GM21717 (cell line): ENCODE measurements at regions not wholly inside any gene's neighbourhood (a gene's known extent, or its start where the extent isn't known, plus 50 kb on each side); places are given as distances from the start of the nearest gene placed in this dataset.
"Not testable (repeated sequence)": the region's sequence is repeated elsewhere in the genome, so short reads cannot be mapped to it uniquely, and the experiment has no call there.

ENCODE experiments used
- ATAC-seq: cut with Tn5 transposase; IDR thresholded peaks from one replicate; pipeline ENCODE4 v1.9.1; 2021; ENCODE audit warnings: mild to moderate bottlenecking, moderate library complexity; ENCODE audit not compliant: unreplicated experiment

- no peak for ATAC-seq
Measured at GRCh38 chr2:176423819-176424218, 154.6 kb downstream of the MTX2 start.

GRCh38 chr2:176424746-176425145 is 155.5 kb downstream of the MTX2 start:
- no peak for ATAC-seq

GRCh38 chr2:176427549-176427948 is 158.3 kb downstream of the MTX2 start:
- no peak for ATAC-seq

- ATAC-seq = not testable (repeated sequence)
Measured at GRCh38 chr2:176428944-176429469, 159.8 kb downstream of the MTX2 start.

- ATAC-seq = no peak
Measured at GRCh38 chr2:176432434-176432833, 163.2 kb downstream of the MTX2 start.

- ATAC-seq = no peak
Measured at GRCh38 chr2:176435729-176436128, 166.5 kb downstream of the MTX2 start.

GRCh38 chr2:176443946-176444345 is 174.7 kb downstream of the MTX2 start:
- no peak for ATAC-seq

GRCh38 chr2:176445956-176446355 is 176.7 kb downstream of the MTX2 start:
- no peak for ATAC-seq

- ATAC-seq = no peak
Measured at GRCh38 chr2:176446718-176447414, 177.6 kb downstream of the MTX2 start.

GRCh38 chr2:176447616-176448015 is 178.4 kb downstream of the MTX2 start:
- no peak for ATAC-seq

GRCh38 chr2:176449852-176450251 is 180.6 kb downstream of the MTX2 start:
- ATAC-seq = no peak

- no peak for ATAC-seq
Measured at GRCh38 chr2:176453784-176454183, 184.5 kb downstream of the MTX2 start.

- no peak for ATAC-seq
Measured at GRCh38 chr2:176454893-176455815, 185.9 kb downstream of the MTX2 start.

- no peak for ATAC-seq
Measured at GRCh38 chr2:176455816-176456291, 186.6 kb downstream of the MTX2 start.

- no peak for ATAC-seq
Measured at GRCh38 chr2:176457481-176457880, 188.2 kb downstream of the MTX2 start.

- no peak for ATAC-seq
Measured at GRCh38 chr2:176461098-176461808, 192.0 kb downstream of the MTX2 start.

GRCh38 chr2:176461809-176462670 is 192.8 kb downstream of the MTX2 start:
- no peak for ATAC-seq

- ATAC-seq = no peak
Measured at GRCh38 chr2:176463546-176463945, 194.3 kb downstream of the MTX2 start.

GRCh38 chr2:176464886-176465564 is 195.8 kb downstream of the MTX2 start:
- ATAC-seq = no peak
